ENCODE measurements at regions not wholly inside any gene's neighbourhood (a gene's known extent, or its start where the extent isn't known, plus 50 kb on each side); places are given as distances from the start of the nearest gene placed in this dataset.

DNA sequence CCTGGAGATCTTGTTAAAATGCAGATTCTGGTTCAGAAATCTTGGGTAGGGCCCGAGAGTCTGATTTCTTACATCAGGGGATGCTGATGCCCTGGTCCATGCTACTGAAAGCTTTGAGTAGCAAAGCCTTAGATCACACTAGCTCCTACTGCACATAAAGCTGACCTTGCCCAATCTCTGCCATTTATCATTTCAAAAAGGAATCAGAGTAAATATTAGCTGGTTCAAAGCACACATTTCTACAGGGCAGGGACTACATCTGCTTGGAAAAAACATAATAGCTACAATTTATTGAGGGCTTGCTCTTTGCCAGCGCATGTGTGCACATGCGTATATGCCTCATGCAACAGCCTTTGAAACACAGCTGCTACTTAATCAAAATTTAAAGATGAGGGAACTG is 440.4 kb upstream of the ARID1B start:
- TF ChIP-seq, protein P1, sequence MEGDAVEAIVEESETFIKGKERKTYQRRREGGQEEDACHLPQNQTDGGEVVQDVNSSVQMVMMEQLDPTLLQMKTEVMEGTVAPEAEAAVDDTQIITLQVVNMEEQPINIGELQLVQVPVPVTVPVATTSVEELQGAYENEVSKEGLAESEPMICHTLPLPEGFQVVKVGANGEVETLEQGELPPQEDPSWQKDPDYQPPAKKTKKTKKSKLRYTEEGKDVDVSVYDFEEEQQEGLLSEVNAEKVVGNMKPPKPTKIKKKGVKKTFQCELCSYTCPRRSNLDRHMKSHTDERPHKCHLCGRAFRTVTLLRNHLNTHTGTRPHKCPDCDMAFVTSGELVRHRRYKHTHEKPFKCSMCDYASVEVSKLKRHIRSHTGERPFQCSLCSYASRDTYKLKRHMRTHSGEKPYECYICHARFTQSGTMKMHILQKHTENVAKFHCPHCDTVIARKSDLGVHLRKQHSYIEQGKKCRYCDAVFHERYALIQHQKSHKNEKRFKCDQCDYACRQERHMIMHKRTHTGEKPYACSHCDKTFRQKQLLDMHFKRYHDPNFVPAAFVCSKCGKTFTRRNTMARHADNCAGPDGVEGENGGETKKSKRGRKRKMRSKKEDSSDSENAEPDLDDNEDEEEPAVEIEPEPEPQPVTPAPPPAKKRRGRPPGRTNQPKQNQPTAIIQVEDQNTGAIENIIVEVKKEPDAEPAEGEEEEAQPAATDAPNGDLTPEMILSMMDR (IDR thresholded peaks at IDR 0.05; ENCODE audit: insufficient read depth, low read length, severe bottlenecking) = no peak
- Histone ChIP-seq H3K27me3 (ENCODE audit: control insufficient read depth, insufficient read depth, low read length) (no peaks in the 10 kb centered on the region), H3K36me3 (ENCODE audit: control insufficient read depth, insufficient read depth, low read length) (no peaks in the 10 kb centered on the region), H3K4me3 (ENCODE audit: low read depth, low read length) (no peak overlapping the region)
- FAIRE-seq (no peak), DNase-seq (ENCODE audit: low read depth) (no peak)

DNA sequence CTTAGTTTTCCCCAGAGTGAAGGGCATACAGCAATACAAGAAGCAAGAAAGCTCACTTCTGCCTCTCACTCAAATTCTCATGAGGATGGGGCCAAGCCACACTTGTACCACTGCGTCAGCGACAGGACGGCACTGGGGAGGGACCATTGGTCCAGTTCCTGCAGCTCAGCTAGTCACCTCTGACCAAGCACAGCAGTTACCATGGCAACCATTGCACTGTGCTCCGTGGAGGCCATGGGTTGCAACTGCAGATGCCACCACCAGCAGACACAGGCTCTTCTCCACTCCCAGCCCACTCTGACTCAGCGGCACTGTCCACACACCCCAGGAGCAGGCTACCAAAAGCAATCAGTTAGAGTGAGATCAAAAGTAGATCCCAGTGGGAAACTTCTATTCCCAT is 441.1 kb upstream of the ARID1B start:
- H3K36me3 ChIP-seq (ENCODE audit: control insufficient read depth, insufficient read depth, low read length) = no peaks in the 10 kb centered on the region
- DNase-seq (ENCODE audit: low read depth) (no peak), FAIRE-seq (no peak)
- H3K4me3 ChIP-seq (ENCODE audit: low read depth, low read length) = no peak overlapping the region
- TF ChIP-seq, protein P1 (IDR thresholded peaks at IDR 0.05; ENCODE audit: insufficient read depth, low read length, severe bottlenecking) = no peak
- no peaks in the 10 kb centered on the region for H3K27me3 ChIP-seq (ENCODE audit: control insufficient read depth, insufficient read depth, low read length)

DNA sequence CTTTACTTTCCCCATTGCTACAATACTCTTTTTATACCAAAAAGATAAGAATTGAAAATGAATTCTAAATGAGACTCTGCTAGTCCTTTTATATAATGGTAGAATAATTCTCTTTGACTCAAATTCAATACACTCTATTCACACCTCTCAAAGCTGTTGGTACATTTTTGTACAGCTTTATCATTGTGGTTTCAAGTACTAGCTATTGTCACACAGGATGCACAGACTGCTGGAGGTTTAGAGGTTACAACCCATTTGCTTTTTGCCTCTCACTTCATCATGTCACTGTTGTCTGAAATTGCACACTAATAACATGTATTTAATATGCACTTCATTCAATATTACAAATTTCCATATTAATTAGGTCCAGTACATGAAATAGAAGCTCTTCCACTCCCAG is 442.2 kb upstream of the ARID1B start:
- TF ChIP-seq, protein P1 (IDR thresholded peaks at IDR 0.05; ENCODE audit: insufficient read depth, low read length, severe bottlenecking) = no peak
- Histone ChIP-seq H3K4me3 (ENCODE audit: low read depth, low read length) (no peak overlapping the region), H3K36me3 (ENCODE audit: control insufficient read depth, insufficient read depth, low read length) (no peaks in the 10 kb centered on the region), H3K27me3 (ENCODE audit: control insufficient read depth, insufficient read depth, low read length) (no peaks in the 10 kb centered on the region)
- DNase-seq (ENCODE audit: low read depth) (no peak), FAIRE-seq (no peak)

DNA sequence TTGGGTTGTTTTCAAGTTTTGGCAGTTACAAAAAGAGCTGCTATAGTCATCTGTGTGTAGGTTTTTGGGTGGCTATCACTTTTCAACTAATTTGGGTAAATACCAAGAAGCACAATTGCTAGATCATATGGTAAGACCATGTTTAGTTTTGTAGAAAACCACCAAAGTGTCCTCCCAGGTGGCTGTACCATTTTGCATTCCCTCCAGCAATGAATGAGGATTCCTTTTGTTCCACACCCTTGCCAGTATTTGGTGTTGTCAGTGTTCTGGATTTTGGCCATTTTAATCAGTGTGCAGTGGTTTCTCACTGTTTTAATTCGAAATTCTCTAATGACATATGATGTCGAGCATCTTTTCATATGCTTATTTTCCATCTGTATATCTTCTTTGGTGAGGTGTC is 457.5 kb upstream of the ARID1B start:
- FAIRE-seq (no peak), DNase-seq (ENCODE audit: low read depth) (no peak)
- H3K27me3 ChIP-seq (ENCODE audit: control insufficient read depth, insufficient read depth, low read length) = no peaks in the 10 kb centered on the region
- TF ChIP-seq, protein P1 (IDR thresholded peaks at IDR 0.05; ENCODE audit: insufficient read depth, low read length, severe bottlenecking) = no peak
- H3K4me3 ChIP-seq (ENCODE audit: low read depth, low read length) = no peak overlapping the region
- no peaks in the 10 kb centered on the region for H3K36me3 ChIP-seq (ENCODE audit: control insufficient read depth, insufficient read depth, low read length)

DNA sequence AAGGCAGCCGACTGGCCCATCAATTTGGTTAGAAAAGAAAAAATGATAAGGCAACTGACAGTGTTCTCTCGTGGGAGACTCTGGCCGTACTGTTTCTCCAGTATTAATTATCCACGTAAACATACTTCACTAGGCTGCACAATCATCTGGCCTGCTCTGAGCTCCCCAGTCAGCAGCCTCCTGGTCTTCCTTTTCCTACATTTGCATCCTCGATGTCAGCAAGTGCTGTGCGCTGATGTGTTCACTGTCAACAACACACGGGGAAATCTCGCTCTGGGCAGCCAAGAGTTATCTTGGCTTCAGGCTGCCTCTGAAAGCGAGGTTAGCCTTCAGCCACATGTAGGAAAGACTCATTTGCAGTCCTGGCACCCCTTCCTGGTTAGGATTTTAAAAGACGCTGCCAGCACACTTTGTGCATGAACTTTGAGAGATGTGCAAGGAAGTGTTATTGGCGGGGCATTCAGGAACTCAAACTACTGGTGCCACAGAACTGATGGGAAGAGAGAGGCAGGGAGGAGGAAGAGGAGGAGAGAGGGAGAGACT is 460.5 kb upstream of the ARID1B start:
- no peak for FAIRE-seq
- no peak for DNase-seq (ENCODE audit: low read depth)
- H3K27me3 ChIP-seq (ENCODE audit: control insufficient read depth, insufficient read depth, low read length) = no peaks in the 10 kb centered on the region
- H3K36me3 ChIP-seq (ENCODE audit: control insufficient read depth, insufficient read depth, low read length) = no peaks in the 10 kb centered on the region
- no peak overlapping the region for H3K4me3 ChIP-seq (ENCODE audit: low read depth, low read length)
- TF ChIP-seq, protein P1 (IDR thresholded peaks at IDR 0.05; ENCODE audit: insufficient read depth, low read length, severe bottlenecking) = no peak

DNA sequence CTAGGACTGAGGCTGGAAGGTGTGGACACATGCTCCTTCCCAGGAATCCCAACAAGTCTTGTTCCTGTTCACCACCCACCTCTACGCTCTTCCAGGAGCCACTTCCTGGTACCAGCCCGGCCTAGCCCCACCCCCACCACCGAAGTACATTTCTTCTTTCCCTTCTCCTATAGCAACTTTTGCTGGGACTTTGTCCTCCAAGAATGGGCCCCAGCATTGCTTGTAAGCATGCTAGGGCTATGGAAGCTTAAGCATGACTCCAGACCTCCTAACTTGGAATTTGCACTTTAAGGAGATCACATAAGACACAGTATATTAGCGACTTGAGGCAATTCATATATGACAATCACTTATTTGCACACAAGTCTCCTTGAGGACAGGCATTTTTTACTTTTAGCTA is 462.0 kb upstream of the ARID1B start:
- H3K27me3 ChIP-seq (ENCODE audit: control insufficient read depth, insufficient read depth, low read length) = no peaks in the 10 kb centered on the region
- DNase-seq (ENCODE audit: low read depth) (no peak), FAIRE-seq (no peak)
- TF ChIP-seq, protein P1 (IDR thresholded peaks at IDR 0.05; ENCODE audit: insufficient read depth, low read length, severe bottlenecking) = no peak
- H3K36me3 ChIP-seq (ENCODE audit: control insufficient read depth, insufficient read depth, low read length) = no peaks in the 10 kb centered on the region
- no peak overlapping the region for H3K4me3 ChIP-seq (ENCODE audit: low read depth, low read length)
